Heart right ventricle (tissue), 16 donors: ENCODE measurements at regions not wholly inside any gene's neighbourhood (a gene's known extent, or its start where the extent isn't known, plus 50 kb on each side); places are given as distances from the start of the nearest gene placed in this dataset.

ENCODE experiments used
- ATAC-seq, 8 donors: fragments of 200-7000 bp; cut with Tn5 transposase; one replicate each; pipeline ENCODE4 v1.9.1; 2020; ENCODE audit warnings: mild to moderate bottlenecking in 8 of 8, moderate library complexity in 8 of 8, moderate number of reproducible peaks in 1 of 8
- DNase-seq, 2 donors: peaks; one replicate each; pipeline ENCODE4 v3.0.0-alpha.2; 2020
- H3K27ac ChIP-seq, 10 donors: fragments of 200-600 bp; sonication (generic) in 2 of 10; one replicate each; pipeline versions ENCODE4 v1.5.0 to v1.8.0; 2020 to 2022; ENCODE audit warnings: mild to moderate bottlenecking in 3 of 10
- H3K27me3 ChIP-seq, 7 donors: fragments of 200-600 bp; one replicate each; pipeline ENCODE4 v1.8.0; 2021 to 2022; ENCODE audit warnings: mild to moderate bottlenecking in 2 of 7
- H3K36me3 ChIP-seq, 9 donors: fragments of 200-600 bp; sonication (generic) in 1 of 9; one replicate each; pipeline versions ENCODE4 v1.5.0 to v1.8.0; 2020 to 2022; ENCODE audit warnings: mild to moderate bottlenecking in 2 of 9
- H3K4me1 ChIP-seq, 9 donors: fragments of 200-600 bp; sonication (generic) in 1 of 9; one replicate each; pipeline versions ENCODE4 v1.5.0 to v1.8.0; 2020 to 2022; ENCODE audit warnings: mild to moderate bottlenecking in 4 of 9
- H3K4me3 ChIP-seq, 10 donors: fragments of 200-600 bp; sonication (generic) in 2 of 10; one replicate each; pipeline versions ENCODE4 v1.5.0 to v1.8.0; 2020 to 2022; ENCODE audit warnings: mild to moderate bottlenecking in 7 of 10, moderate library complexity in 2 of 10
- H3K9me3 ChIP-seq, 11 donors: fragments of 200-600 bp in 10 of 11; sonication (generic) in 2 of 11; one replicate each; pipeline versions ENCODE4 v1.5.0 to v1.8.0; 2013 to 2022; ENCODE audit warnings: mild to moderate bottlenecking in 2 of 11, control low read depth in 1 of 11, moderate library complexity in 1 of 11
- WGBS, 2 donors: extraction: QIAGEN DNeasy Blood & Tissue Kit; methylation state at CpG; one replicate each; pipeline ENCODE4 v1.1.7; 2013; ENCODE audit warnings: inconsistent platforms in 1 of 2; 5-methylcytosine and 5-hydroxymethylcytosine counted together
- intact Hi-C, 10 donors: fragments of 100-400 bp; cut with DNase I; formaldehyde crosslinking; loops; one replicate each; pipeline versions ENCODE4 v1.11.1 to v1.14.2; 2022
- TF ChIP-seq, protein P1 (sequence below), 9 donors: fragments of 200-600 bp; sonication (generic) in 2 of 9; IDR thresholded peaks; one replicate each; pipeline versions ENCODE4 v1.5.0 to v1.8.0; 2021 to 2022; ENCODE audit warnings: antibody characterized with exemption in 9 of 9, mild to moderate bottlenecking in 5 of 9, moderate library complexity in 1 of 9
- donor health status: Arrhythmogenic right ventricular cardiomyopathy.
- donor health status: ischemic (EF 13 %, LVEDD 7.1; RV severe dilation, severe dysfunction).
- donor health status: healthy with polysubstance abuse.
- donor health status: DM: no; HTN: yes; CAD: no.
- donor health status: DM: no; HTN: no; CAD: no.
- donor health status: ischemic (EF 25% LVEDD 6.9; RV normal size, moderate dysfunction).
- donor health status: ischemic (EF 25% LVEDD 5.7; RV mildly dilated, moderate dysfunction).
- donor health status: healthy.
- donor health status: DM: yes; HTN: yes; CAD: no.
- donor health status: Ischemic cardiomyopathy.
- donor health status: ischemic (EF 35%, LVEDD 5.7; RV mildly dilated, moderate dysfunction).
- donor health status: nonischemic (EF 11% LVEDD 7.7; RV severe dilation, severe dysfunction).
- donor health status: DM: yes; HTN: yes; CAD: no.
- donor health status: PGD.
- donor health status: ischemic (EF 29% LVEDD 5.4; RV normal size, mild dysfunction).
- donor health status: nonischemic (EF 23%, LVEDD 6.1; RV moderate dilation, normal function).

DNA sequence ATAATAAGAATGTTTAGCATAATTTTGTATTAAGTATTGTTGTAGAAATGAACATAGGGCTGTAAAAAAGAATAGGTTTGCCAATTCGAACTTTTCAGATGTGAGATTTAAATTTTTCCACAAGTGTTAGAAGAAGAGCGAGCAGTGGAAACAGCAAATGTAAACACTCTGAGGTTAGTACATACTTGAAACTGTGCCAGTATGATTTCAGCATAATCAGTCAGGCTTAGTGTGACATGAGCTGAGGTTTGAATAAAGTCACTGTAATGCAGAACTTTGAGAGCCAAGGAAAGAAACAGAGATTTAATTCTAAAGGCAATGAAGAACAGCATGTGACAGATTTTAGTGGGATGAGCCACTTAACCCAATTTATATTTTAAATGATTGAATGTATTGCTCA is 2166.4 kb downstream of the PCDH9 start:
- no peaks in the 10 kb centered on the region for H3K36me3 ChIP-seq
- H3K4me1 ChIP-seq, result no peaks in the 10 kb centered on the region
- 10% methylated on average over 2 of the region's 2 CpGs; no CpG with 5 or more reads in 1 of the 2 donors for WGBS, 2 donors
- H3K27me3 ChIP-seq, result no peaks in the 10 kb centered on the region
- no peak overlapping the region for H3K27ac ChIP-seq
- peaks cover 0 to 13% (median 0%) of the 10 kb centered on the region in 11 donors for H3K9me3 ChIP-seq
- H3K4me3 ChIP-seq, result no peak overlapping the region
- intact Hi-C loops, result no loop called here
- DNase-seq (no peak), ATAC-seq (no peak)
- TF ChIP-seq, protein P1, sequence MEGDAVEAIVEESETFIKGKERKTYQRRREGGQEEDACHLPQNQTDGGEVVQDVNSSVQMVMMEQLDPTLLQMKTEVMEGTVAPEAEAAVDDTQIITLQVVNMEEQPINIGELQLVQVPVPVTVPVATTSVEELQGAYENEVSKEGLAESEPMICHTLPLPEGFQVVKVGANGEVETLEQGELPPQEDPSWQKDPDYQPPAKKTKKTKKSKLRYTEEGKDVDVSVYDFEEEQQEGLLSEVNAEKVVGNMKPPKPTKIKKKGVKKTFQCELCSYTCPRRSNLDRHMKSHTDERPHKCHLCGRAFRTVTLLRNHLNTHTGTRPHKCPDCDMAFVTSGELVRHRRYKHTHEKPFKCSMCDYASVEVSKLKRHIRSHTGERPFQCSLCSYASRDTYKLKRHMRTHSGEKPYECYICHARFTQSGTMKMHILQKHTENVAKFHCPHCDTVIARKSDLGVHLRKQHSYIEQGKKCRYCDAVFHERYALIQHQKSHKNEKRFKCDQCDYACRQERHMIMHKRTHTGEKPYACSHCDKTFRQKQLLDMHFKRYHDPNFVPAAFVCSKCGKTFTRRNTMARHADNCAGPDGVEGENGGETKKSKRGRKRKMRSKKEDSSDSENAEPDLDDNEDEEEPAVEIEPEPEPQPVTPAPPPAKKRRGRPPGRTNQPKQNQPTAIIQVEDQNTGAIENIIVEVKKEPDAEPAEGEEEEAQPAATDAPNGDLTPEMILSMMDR (IDR thresholded peaks at IDR 0.05), result no peak

DNA sequence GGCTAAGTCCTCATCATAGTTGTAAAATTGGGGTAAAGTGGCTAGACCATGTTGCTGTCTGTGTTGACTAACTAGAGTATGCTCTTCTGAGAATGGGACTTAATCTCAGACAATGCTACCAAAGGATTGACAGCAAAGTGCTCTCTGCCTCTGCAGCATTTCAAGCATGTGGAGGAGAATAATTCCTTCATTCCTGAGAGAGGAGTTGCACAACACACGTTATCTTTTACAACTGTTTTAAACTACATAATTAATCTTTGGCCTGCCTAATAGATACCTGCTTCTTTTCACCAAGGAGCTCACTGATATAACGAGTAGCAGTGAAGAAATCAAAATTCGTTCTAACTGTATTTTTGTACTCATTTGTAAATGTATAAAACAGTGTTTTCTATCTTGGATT is 2172.2 kb downstream of the PCDH9 start:
- DNase-seq (no peak), ATAC-seq (no peak)
- TF ChIP-seq, protein P1 (IDR thresholded peaks at IDR 0.05), result no peak
- H3K4me1 ChIP-seq, result no peaks in the 10 kb centered on the region
- no peaks in the 10 kb centered on the region for H3K36me3 ChIP-seq
- 21 to 25% methylated on average over 3 of the region's 3 CpGs for WGBS, 2 donors
- peaks cover 0 to 51% (median 3%) of the 10 kb centered on the region in 11 donors for H3K9me3 ChIP-seq
- no peak overlapping the region for H3K4me3 ChIP-seq
- intact Hi-C loops, result no loop called here
- H3K27me3 ChIP-seq, result no peaks in the 10 kb centered on the region
- no peak overlapping the region for H3K27ac ChIP-seq

DNA sequence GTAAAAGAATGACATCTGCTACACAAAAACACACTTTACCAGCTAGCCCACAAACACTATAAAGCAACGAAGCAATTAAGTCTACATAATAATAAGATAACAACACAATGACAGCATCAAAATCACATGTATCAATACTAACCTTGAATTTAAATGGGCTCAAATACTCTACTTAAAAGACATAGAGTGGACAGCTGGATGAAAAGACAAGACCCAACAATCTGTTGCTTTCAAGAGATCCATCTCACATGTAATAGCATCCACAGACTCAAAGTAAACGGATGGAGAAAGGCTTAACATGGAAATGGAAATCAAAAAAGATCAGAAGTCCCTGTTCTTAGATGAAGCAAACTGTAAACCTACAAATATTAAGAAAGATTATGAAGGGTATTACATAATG is 2175.9 kb downstream of the PCDH9 start:
- 58 to 82% methylated on average over 2 of the region's 2 CpGs for WGBS, 2 donors
- Histone ChIP-seq H3K4me3 (no peak overlapping the region), H3K9me3 (peaks cover 0 to 41% (median 3%) of the 10 kb centered on the region in 11 donors), H3K4me1 (no peaks in the 10 kb centered on the region), H3K27ac (no peak overlapping the region), H3K36me3 (no peaks in the 10 kb centered on the region), H3K27me3 (no peaks in the 10 kb centered on the region)
- DNase-seq (no peak), ATAC-seq (no peak)
- TF ChIP-seq, protein P1 (IDR thresholded peaks at IDR 0.05), result no peak
- intact Hi-C loops, result no loop called here

GRCh38 chr13:65036999-65037398 is 2193.1 kb downstream of the PCDH9 start:
- 81 to 91% methylated on average over 1 of the region's 1 CpG for WGBS, 2 donors
- Histone ChIP-seq H3K27ac (no peak overlapping the region), H3K4me3 (no peak overlapping the region), H3K27me3 (no peaks in the 10 kb centered on the region), H3K36me3 (no peaks in the 10 kb centered on the region), H3K4me1 (no peaks in the 10 kb centered on the region), H3K9me3 (peaks cover 0 to 30% (median 0%) of the 10 kb centered on the region in 11 donors)
- no peak for ATAC-seq
- TF ChIP-seq, protein P1 (IDR thresholded peaks at IDR 0.05), result no peak
- no peak for DNase-seq
- intact Hi-C loops, result no loop called here
